ENCODE measurements at regions not wholly inside any gene's neighbourhood (a gene's known extent, or its start where the extent isn't known, plus 50 kb on each side); places are given as distances from the start of the nearest gene placed in this dataset.

DNA sequence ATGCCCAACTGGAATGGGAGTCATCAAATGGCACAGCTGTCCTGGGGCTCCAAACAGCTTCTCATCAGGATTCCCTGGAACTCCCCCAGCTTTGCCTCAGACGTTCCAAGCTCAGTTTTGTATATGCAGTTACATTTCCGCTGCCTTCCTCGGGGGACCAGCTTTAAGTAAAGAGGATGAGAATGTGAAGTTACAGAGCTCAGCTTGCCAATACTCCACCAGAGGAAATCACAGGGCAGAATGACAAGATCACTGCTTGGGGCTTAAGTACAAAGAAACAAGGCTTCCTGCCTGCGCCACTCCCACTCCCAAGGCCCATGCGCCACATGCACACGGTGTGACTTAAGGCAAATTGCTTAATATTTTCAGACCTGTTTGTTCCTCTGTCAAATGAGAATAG is 272.4 kb upstream of the CDH11 start:
- Histone ChIP-seq H3K9me1 (ENCODE audit: insufficient read depth, low read length) (no peaks in the 10 kb centered on the region), H3K4me3 (ENCODE audit: insufficient read depth, low read depth, low read length) (no peak overlapping the region), H2BK120ac (ENCODE audit: low read depth, low read length) (no peak overlapping the region), H3K27ac (ENCODE audit: insufficient read depth, low read length) (no peak overlapping the region), H4K91ac (ENCODE audit: insufficient read depth, low read depth, low read length) (no peak overlapping the region), H3K4me1 (ENCODE audit: control insufficient read depth, insufficient read depth, low read length) (peaks cover 3% of the 10 kb centered on the region; the same call in 1 of the 2 replicates), H3K23ac (ENCODE audit: low read depth, low read length) (no peak overlapping the region), H2BK15ac (ENCODE audit: low read depth, low read length) (no peak overlapping the region), H2AFZ (replicated peaks; ENCODE audit: low read length, poor library complexity) (no peak overlapping the region), H3K9ac (ENCODE audit: low read depth, low read length) (no peak overlapping the region), H3K4me2 (ENCODE audit: low read depth, low read length) (no peak overlapping the region), H4K5ac (ENCODE audit: low read depth, low read length) (no peak overlapping the region), H3K9me3 (ENCODE audit: control insufficient read depth, insufficient read depth, low read length) (no peaks in the 10 kb centered on the region), H3K36me3 (ENCODE audit: control insufficient read depth, insufficient read depth, low read length) (no peaks in the 10 kb centered on the region), H2BK5ac (ENCODE audit: low read depth, low read length, poor library complexity, severe bottlenecking) (no peak overlapping the region), H2AK5ac (ENCODE audit: low read depth, low read length) (no peak overlapping the region), H2BK20ac (ENCODE audit: low read depth, low read length) (peak overlapping the region; percentile 24; the same call in 1 of the 2 replicates), H3K79me1 (ENCODE audit: low read depth in 1 of 2, low read length in 2 of 2) (no peaks in the 10 kb centered on the region), H4K8ac (ENCODE audit: low read depth in 2 of 2, low read length in 2 of 2) (no peak overlapping the region), H3K14ac (replicated peaks; ENCODE audit: low read depth, low read length) (no peak overlapping the region), H3K4ac (ENCODE audit: low read depth, low read length) (no peak overlapping the region), H3K18ac (ENCODE audit: low read depth, low read length) (no peak overlapping the region), H3K27me3 (ENCODE audit: control insufficient read depth, insufficient read depth, low read length) (no peaks in the 10 kb centered on the region), H4K20me1 (ENCODE audit: insufficient read depth, low read length) (no peaks in the 10 kb centered on the region), H3K56ac (ENCODE audit: extremely low read depth, insufficient read depth, low read length) (no peak overlapping the region), H2AK9ac (replicated peaks; ENCODE audit: low read depth, low read length, poor library complexity) (no peak overlapping the region)
- ChIA-PET POLR2A (ENCODE audit: unreplicated experiment) (no interaction called here), CTCF (no interaction called here)
- intact Hi-C loops (cut with micrococcal nuclease): no loop called here
- in situ Hi-C loops (cut with MboI; ENCODE audit: low sequenced_read_pairs): no loop called here
- WGBS, 2 experiments (ENCODE audit: extremely low coverage in 2 of 2, insufficient read length in 1 of 2): 20% methylated on average over 1 of the region's 6 CpGs; no CpG with 5 or more reads in 1 of the 2 experiments
- DNase-seq (no peak), ATAC-seq (ENCODE audit: low read depth) (no peak)
- BruUV-seq (replicated peaks): no TSS peak
- TF ChIP-seq NFE2L2 (IDR thresholded peaks at IDR 0.05; ENCODE audit: low read depth, low read length) (no peak), RAD21 (IDR thresholded peaks at IDR 0.05; ENCODE audit: low read length) (no peak), CHD1 (IDR thresholded peaks at IDR 0.05; ENCODE audit: low read depth, low read length) (no peak), RCOR1 (IDR thresholded peaks at IDR 0.05; ENCODE audit: insufficient replicate concordance, low read length) (no peak)
- dilution Hi-C loops (cut with HindIII; ENCODE audit: low sequenced_read_pairs, unreplicated experiment): no loop called here
